ENCODE measurements at regions not wholly inside any gene's neighbourhood (a gene's known extent, or its start where the extent isn't known, plus 50 kb on each side); places are given as distances from the start of the nearest gene placed in this dataset.

GRCh38 chr2:187986390-187987105 is 305.1 kb upstream of the GULP1 start:
- no peak for TF ChIP-seq CTCF (IDR thresholded peaks at IDR 0.05)
- no peak for TF ChIP-seq POLR2A (IDR thresholded peaks at IDR 0.05)

Measured in heart left ventricle (tissue), 13 donors.